Fibroblast of skin of left biceps (primary cell): ENCODE measurements at regions not wholly inside any gene's neighbourhood (a gene's known extent, or its start where the extent isn't known, plus 50 kb on each side); places are given as distances from the start of the nearest gene placed in this dataset.
A peak's percentile ranks its signal among the peaks of the same experiment; 100 is the strongest.

ENCODE experiments used
- DNase-seq, 2 experiments: peaks; one replicate each; pipeline ENCODE4 v3.0.0-alpha.2; 2013; ENCODE audit warnings: low read depth in 2 of 2

DNA sequence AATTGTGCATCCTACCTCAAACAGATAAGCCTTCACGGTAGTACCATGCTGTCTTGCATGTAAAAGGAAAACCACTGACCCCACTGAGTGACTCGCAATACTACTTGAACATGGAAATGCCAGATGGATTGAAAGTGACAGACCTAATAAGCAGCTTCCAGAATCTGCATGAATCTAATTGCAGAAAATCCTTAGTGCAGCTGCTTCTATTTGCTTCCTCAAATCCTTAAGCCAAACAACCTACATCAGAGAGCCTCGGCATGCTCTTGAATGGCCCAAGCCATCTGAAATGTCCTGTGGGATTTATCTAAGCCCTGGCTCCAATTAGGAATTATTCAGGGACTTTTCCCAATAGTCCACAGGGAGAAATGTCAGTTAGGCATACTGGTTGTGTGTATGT, 509.5 kb upstream of the CELF2 start:
- DNase-seq: no peak

GRCh38 chr10:10510179-10510578, 507.5 kb upstream of the CELF2 start:
- DNase-seq: no peak

DNA sequence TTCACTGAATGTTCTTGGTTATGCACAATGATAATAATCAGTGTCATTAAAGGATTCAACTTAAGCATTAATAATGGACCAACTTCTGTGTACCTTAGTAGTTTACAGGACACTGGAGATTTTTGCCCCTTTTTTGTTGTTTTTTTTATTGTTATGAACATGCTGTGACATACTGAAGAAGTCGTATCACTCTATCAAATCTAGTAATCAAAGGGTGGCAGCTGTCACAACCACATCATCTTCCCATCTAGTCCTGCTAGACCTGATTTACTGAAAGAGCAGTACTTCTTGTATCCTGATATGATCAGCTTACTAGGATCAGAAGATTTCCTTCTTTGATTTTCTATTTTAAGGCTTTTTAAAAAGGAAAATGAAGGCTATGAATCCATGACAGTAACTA, 504.6 kb upstream of the CELF2 start:
- no peak for DNase-seq

DNA sequence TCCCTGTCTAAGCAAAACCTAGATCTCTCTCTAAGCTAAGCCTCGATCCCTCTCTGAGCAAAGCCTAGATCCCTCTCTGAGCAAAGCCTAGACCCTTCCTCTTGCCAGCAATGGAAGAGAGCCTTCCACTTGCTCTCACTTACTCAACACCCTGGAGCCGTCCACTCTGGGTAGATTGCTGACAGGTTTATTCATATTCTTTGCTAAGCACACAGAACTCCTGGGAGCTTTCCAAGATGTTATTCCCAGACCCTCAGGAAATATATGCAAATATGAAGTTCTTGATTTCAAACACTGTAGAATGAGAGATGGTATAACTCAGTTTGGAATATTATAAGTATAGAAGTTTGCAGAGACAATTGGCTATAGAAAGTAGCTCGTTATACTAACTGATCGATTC, 503.8 kb upstream of the CELF2 start:
- no peak for DNase-seq

DNA sequence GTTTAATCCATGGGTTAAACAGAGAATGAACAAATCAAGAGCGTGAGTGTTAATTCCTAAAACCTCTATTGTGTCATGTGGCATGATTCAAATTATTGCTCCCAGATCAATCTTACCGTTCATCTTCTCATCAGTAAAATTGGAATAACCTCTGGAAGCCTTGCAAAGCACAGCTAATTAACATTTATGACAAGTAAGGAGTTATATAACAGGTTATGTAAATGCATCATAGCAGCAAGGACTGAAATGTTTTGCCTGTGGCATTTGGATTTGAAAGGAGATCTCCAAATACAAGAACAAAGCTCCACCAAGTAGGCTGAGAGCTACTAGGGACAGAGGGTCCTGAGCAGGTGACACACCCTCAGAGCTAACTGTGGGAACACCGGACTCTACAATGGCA, 502.9 kb upstream of the CELF2 start:
- no peak for DNase-seq

DNA sequence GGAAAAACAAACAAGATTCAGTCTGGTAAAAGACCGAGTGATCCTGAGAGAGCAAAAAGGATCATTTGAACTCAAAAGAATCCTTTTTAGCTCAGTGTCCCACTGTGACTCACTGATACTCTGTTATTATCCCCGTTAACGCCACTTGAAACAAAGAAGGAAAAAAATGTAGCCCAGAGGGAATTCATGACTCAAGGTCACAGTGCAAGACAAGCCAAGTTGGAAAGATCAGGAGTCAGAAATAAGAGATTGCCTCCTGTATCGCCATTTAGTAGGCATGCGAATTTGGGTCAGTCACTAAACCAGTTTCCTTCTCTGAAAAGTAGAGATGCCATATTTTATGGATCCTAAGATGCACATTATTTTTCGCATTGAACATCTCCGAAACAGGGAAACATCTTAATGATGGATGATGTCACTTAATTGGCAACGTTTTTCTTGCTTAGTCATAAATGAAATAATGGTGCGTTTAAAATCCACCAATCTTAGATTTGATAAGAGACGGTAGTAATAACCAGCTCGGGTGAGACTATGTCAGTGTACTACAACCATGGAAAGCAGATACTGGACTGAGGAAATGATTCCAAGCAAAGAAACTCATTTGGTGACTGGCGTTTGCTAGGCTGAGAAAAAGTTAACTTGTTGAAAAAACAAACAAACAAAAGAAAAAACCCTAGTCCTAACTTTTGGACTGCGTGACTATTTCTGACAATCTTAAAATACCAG, 502.0 kb upstream of the CELF2 start:
- no peak for DNase-seq

GRCh38 chr10:10516346-10517130, 501.1 kb upstream of the CELF2 start:
- DNase-seq: no peak

DNA sequence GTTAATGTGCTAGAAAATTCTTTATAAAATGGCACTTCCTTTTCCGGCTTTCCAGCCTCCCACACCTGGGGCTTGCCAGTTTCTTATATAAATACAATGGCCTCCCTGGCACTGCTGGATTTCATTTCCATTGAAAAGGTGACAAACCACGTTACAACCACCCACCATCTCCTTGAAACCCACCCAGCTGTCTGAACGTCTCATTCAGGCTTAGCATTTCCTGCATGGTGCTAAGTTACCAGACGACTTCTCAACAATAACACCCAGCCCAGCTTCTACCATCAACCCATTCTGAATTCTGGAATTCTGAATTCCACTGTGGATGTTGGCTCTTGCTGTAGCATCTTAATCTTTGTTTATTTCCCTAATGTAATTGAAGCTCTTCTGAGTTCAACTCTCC, 499.8 kb upstream of the CELF2 start:
- DNase-seq: no peak

- no peak for DNase-seq
Measured at GRCh38 chr10:10519674-10520073, 498.0 kb upstream of the CELF2 start.

- DNase-seq: no peak
Measured at GRCh38 chr10:10520491-10521385, 496.9 kb upstream of the CELF2 start.

DNA sequence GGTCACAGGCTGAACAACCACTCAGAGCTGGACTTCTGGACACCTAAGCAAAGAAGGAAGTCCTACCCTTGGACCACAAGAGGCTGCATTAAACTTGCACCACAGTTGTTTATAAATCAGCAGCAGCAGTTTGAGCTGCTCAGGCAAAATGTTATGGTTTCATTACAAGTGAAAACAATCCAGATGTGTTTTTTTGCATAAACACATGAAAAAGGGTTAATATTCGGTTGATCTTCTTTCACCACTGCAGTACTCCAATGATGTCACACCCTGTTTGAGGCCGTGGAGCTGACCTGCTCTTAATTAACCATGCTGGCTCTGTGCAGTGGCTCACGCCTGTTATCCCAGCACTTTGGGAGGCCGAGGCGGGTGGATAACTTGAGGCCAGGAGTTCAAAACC, 490.8 kb upstream of the CELF2 start:
- no peak for DNase-seq

- DNase-seq: no peak
Measured at GRCh38 chr10:10527861-10528562, 489.7 kb upstream of the CELF2 start.

- no peak for DNase-seq
Measured at GRCh38 chr10:10528563-10528910, 489.1 kb upstream of the CELF2 start.

GRCh38 chr10:10530313-10530712, 487.4 kb upstream of the CELF2 start:
- DNase-seq: no peak

DNA sequence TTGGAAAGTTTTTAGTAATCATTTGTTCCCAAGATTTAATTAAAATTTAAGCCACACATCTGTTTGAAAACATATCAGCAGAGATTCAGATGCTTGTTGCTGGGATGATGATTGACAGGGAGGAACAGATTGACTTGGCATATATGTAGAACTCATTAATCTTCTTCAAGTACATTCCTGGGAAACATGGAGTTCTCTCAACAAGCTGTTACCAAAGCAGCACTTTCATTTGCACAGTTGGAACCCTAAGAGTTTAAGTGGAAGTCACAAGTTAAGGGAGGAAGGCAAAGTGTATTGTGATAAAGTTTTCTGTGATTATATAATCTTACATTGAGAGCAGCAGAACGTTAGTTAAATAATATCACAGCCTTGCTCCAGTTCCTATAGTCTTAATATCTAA, 485.4 kb upstream of the CELF2 start:
- no peak for DNase-seq

GRCh38 chr10:10532826-10533225, 484.8 kb upstream of the CELF2 start:
- no peak for DNase-seq

DNA sequence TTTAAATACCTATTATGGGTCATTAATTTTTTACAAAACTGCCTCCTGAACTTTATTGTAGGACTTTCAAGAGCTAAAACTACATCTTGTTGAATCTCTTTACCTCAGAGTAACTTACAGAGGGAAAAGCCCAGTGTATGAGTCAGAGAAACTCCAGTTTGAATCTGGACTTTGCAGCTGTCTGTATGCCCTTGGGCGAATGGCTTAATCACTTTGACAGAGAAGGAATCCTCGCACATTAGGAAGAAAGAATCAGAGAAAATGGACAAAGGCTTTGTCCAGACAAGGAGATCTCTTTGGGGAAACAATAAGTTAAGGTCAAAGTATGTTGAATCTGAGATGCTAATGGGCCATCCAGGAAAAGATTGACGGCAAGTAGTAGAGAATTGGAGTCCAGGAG, 484.2 kb upstream of the CELF2 start:
- no peak for DNase-seq

DNA sequence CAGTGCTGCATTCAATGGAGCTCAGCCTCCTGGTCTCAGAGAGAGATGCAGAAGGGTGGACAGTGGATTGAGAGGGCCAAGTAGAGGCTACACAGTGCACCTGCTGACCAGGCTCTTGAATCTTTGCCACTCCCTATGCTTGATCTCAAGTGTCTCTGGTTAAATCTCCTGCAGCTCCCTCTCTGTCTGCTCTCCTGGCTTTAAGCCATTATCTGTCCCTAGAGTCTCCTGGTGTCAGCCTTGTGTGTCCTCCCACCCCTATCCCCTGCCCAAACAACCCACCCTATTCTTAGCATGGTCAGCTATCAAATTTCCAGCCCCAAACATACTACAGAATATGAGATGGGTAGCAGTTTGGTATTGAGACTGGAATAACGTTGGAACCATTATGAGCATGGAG, 479.3 kb upstream of the CELF2 start:
- no peak for DNase-seq

DNA sequence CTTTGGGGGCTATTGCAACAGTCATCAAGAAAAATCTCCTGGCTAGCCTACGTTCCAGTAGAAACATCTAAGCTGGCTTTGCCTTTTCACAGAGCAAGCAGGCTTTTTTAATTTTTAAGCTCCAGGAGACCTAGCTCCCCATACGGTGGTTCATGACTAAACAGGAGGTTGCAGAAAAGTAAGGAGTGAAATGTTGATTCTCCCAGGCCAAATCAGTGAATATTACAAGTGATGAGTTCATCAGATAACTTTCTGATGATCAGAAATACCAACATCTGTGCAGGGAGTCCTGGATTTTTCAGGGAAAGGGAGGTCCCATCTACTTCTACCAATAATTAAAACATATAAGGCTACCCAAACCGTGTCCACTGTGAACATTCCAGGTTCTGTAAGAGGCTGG, 477.3 kb upstream of the CELF2 start:
- DNase-seq: peak; percentile 57 to 62

GRCh38 chr10:10542477-10542876, 475.2 kb upstream of the CELF2 start:
- DNase-seq: peak in 1 of 2 experiments; percentile 44

- no peak for DNase-seq
Measured at GRCh38 chr10:10544890-10545289, 472.8 kb upstream of the CELF2 start.

DNA sequence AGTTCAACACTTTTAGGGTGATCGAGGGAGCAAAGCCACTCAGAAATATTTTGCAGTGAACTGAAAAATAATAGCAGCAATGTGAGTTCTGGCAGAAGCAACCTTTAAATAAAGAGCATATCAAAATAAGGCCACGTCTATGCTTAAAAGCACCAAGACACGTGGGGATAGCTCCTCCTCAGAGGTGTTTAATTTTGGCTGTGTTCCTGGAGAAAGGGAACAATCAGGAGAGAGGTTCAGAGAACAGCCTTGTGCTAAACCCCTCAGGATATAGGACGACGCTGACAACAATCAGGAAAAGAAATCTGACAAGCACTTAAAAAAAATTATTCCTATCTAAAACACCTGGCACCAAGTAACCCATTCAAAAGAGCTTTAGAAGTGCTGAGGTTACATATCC, 471.9 kb upstream of the CELF2 start:
- no peak for DNase-seq
